Neural cell (in vitro differentiated cells): ENCODE measurements at regions not wholly inside any gene's neighbourhood (a gene's known extent, or its start where the extent isn't known, plus 50 kb on each side); places are given as distances from the start of the nearest gene placed in this dataset.

Experiments
- H2AFZ ChIP-seq: fragments of 200-600, 300-800 bp; sonication (generic), shearing (Covaris generic); 2 replicates; pipeline ENCODE4 v1.6.0; 2014; ENCODE audit warnings: low read depth, mild to moderate bottlenecking, antibody characterized with exemption, low read length, moderate library complexity
- H3F3A ChIP-seq: fragments of 200-600 bp; shearing (Covaris generic); 2 replicates; pipeline ENCODE4 v1.6.1; 2016; ENCODE audit warnings: mild to moderate bottlenecking, moderate library complexity, mixed read lengths, antibody characterized with exemption, low read length; ENCODE audit not compliant: insufficient read depth, poor library complexity, severe bottlenecking
- H3K27ac ChIP-seq: fragments of 200-600, 300-800 bp; sonication (generic), shearing (Covaris generic); 2 replicates; pipeline ENCODE4 v1.5.1; 2014; ENCODE audit warnings: mild to moderate bottlenecking, low read length, moderate library complexity
- H3K27me3 ChIP-seq: fragments of 300-800, 200-600 bp; sonication (generic), shearing (Covaris generic); 2 replicates; pipeline ENCODE4 v1.6.0; 2014; ENCODE audit warnings: mild to moderate bottlenecking, low read depth, low read length, moderate library complexity; ENCODE audit not compliant: insufficient read depth
- H3K36me3 ChIP-seq: fragments of 300-800, 200-600 bp; sonication (generic), shearing (Covaris generic); 2 replicates; pipeline ENCODE4 v1.5.1; 2014; ENCODE audit warnings: mild to moderate bottlenecking, antibody characterized with exemption, low read length, moderate library complexity; ENCODE audit not compliant: insufficient read depth
- H3K4me2 ChIP-seq: fragments of 300-800, 200-600 bp; sonication (generic), shearing (Covaris generic); 2 replicates; pipeline ENCODE4 v1.6.0; 2014; ENCODE audit warnings: mild to moderate bottlenecking, low read length
- H3K4me3 ChIP-seq: fragments of 300-800, 200-600 bp; sonication (generic), shearing (Covaris generic); 2 replicates; pipeline ENCODE4 v1.5.1; 2014; ENCODE audit warnings: mild to moderate bottlenecking, low read length, moderate library complexity
- H3K79me2 ChIP-seq: fragments of 200-600 bp; shearing (Covaris generic); replicated peaks from 2 replicates; pipeline ENCODE4 v1.6.0; 2014; ENCODE audit warnings: mild to moderate bottlenecking, low read length, moderate library complexity; ENCODE audit not compliant: insufficient read depth
- H3K9ac ChIP-seq: fragments of 300-800, 200-600 bp; sonication (generic), shearing (Covaris generic); 2 replicates; pipeline ENCODE4 v1.6.1; 2016; ENCODE audit warnings: mild to moderate bottlenecking, low read length, mixed read lengths
- H3K9me2 ChIP-seq: fragments of 200-600 bp; shearing (Covaris generic); 2 replicates; pipeline ENCODE4 v1.6.1; 2016; ENCODE audit warnings: mild to moderate bottlenecking, low read length, mixed read lengths; ENCODE audit not compliant: insufficient read depth
- H3K9me3 ChIP-seq: fragments of 200-600, 300-800 bp; sonication (generic), shearing (Covaris generic); 2 replicates; pipeline ENCODE4 v1.6.1; 2016; ENCODE audit warnings: mild to moderate bottlenecking, mixed run types, low read length, moderate library complexity, mixed read lengths
- H4K20me1 ChIP-seq: fragments of 200-600 bp; shearing (Covaris generic); 2 replicates; pipeline ENCODE4 v1.6.1; 2016; ENCODE audit warnings: mild to moderate bottlenecking, mixed run types; ENCODE audit not compliant: insufficient read depth
- CTCF ChIP-seq: fragments of 450-650 bp; IDR thresholded peaks from 2 replicates; pipeline ENCODE4 v1.5.1; 2014; ENCODE audit warnings: antibody characterized with exemption, mild to moderate bottlenecking, moderate library complexity; ENCODE audit not compliant: poor library complexity, severe bottlenecking
- EP300 ChIP-seq: fragments of 450-650 bp; conservative IDR thresholded peaks from 2 replicates; pipeline ENCODE4 v1.6.1; 2014; ENCODE audit warnings: antibody characterized with exemption, mild to moderate bottlenecking, moderate library complexity; ENCODE audit not compliant: poor library complexity, severe bottlenecking
- EZH2 ChIP-seq: fragments of 200-600, 300-800 bp; shearing (Covaris generic), sonication (generic); IDR thresholded peaks from 2 replicates; pipeline ENCODE4 v1.6.1; 2014; ENCODE audit warnings: antibody characterized with exemption, low read length, borderline replicate concordance, mild to moderate bottlenecking; ENCODE audit not compliant: insufficient read depth, poor library complexity, severe bottlenecking
- MXI1 ChIP-seq: fragments of 450-650 bp; conservative IDR thresholded peaks from 2 replicates; pipeline ENCODE4 v1.6.1; 2014; ENCODE audit warnings: antibody characterized with exemption, mild to moderate bottlenecking; ENCODE audit not compliant: poor library complexity, severe bottlenecking
- POLR2AphosphoS5 ChIP-seq: IDR thresholded peaks from 2 replicates; pipeline ENCODE4 v1.6.1; 2012
- RAD21 ChIP-seq: fragments of 450-650 bp; conservative IDR thresholded peaks from 2 replicates; pipeline ENCODE4 v1.6.1; 2014; ENCODE audit warnings: antibody characterized with exemption, mild to moderate bottlenecking, moderate library complexity
- REST ChIP-seq: IDR thresholded peaks from 2 replicates; pipeline ENCODE4 v1.6.1; 2012; ENCODE audit warnings: borderline replicate concordance
- SMC3 ChIP-seq: fragments of 450-650 bp; conservative IDR thresholded peaks from 2 replicates; pipeline ENCODE4 v1.6.1; 2014; ENCODE audit warnings: antibody characterized with exemption, mild to moderate bottlenecking, moderate library complexity; ENCODE audit not compliant: poor library complexity
- TAF1 ChIP-seq: IDR thresholded peaks from 2 replicates; pipeline ENCODE4 v1.6.1; 2012; ENCODE audit warnings: low read depth

- Histone ChIP-seq H3K27ac (no peak overlapping the region), H2AFZ (no peak overlapping the region), H3K9ac (no peak overlapping the region), H3F3A (no peaks in the 10 kb centered on the region), H3K79me2 (no peaks in the 10 kb centered on the region), H3K9me2 (no peaks in the 10 kb centered on the region), H3K4me3 (no peak overlapping the region), H3K9me3 (no peaks in the 10 kb centered on the region), H3K36me3 (no peaks in the 10 kb centered on the region), H3K4me2 (no peak overlapping the region), H3K27me3 (no peaks in the 10 kb centered on the region), H4K20me1 (no peaks in the 10 kb centered on the region)
- TF ChIP-seq EP300 (no peak), SMC3 (no peak), TAF1 (no peak), RAD21 (no peak), REST (no peak), MXI1 (no peak), CTCF (no peak)
These were observed 1043.0 kb upstream of the CDH18 start for GRCh38 chr5:21030981-21031380.

- no peaks in the 10 kb centered on the region for H3K79me2 ChIP-seq
- H3K4me3 ChIP-seq = no peak overlapping the region
- H4K20me1 ChIP-seq = no peaks in the 10 kb centered on the region
- no peaks in the 10 kb centered on the region for H3K9me2 ChIP-seq
- no peak overlapping the region for H3K4me2 ChIP-seq
- H3K9me3 ChIP-seq = no peaks in the 10 kb centered on the region
- no peaks in the 10 kb centered on the region for H3K27me3 ChIP-seq
- H3K27ac ChIP-seq = no peak overlapping the region
- no peak overlapping the region for H2AFZ ChIP-seq
- H3F3A ChIP-seq = no peaks in the 10 kb centered on the region
- no peak overlapping the region for H3K9ac ChIP-seq
- no peaks in the 10 kb centered on the region for H3K36me3 ChIP-seq
- TF ChIP-seq SMC3 = no peak
- no peak for TF ChIP-seq CTCF
- no peak for TF ChIP-seq POLR2AphosphoS5
- no peak for TF ChIP-seq RAD21
- TF ChIP-seq EP300 = no peak
- TF ChIP-seq REST = no peak
- no peak for TF ChIP-seq MXI1
- no peak for TF ChIP-seq TAF1
- TF ChIP-seq EZH2 = no peak
These were observed 1037.0 kb upstream of the CDH18 start for GRCh38 chr5:21024966-21025365.
